ENCODE measurements at regions not wholly inside any gene's neighbourhood (a gene's known extent, or its start where the extent isn't known, plus 50 kb on each side); places are given as distances from the start of the nearest gene placed in this dataset.
"Not testable (repeated sequence)": the region's sequence is repeated elsewhere in the genome, so short reads cannot be mapped to it uniquely, and the experiment has no call there.

DNA sequence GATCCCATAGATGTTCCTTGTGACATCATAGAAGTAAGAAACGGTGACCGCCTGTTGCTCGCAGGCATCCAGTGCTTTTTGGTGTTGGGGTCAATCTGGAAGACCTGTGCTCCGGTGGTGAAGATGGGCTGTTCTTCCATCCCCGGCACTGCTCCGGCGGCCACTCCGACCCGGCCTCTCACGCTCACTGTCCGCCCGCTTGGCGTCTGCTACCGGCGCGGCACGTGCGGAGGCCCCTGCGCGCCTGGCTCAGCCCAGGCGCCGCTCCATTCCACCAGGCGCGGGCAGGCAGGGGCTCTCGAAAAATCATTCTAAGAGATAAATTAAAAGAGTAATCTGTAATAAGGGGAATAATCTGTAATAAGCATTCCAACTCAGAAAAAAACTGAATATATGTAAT lies 934.5 kb downstream of the TMEM121 start:
- no peak overlapping the region for H3K9ac ChIP-seq (replicated peaks; ENCODE audit: extremely low read depth, insufficient read depth, low read length)
- no peaks in the 10 kb centered on the region for H3K79me2 ChIP-seq (ENCODE audit: control insufficient read depth, insufficient read depth, low read length)
- H3K9me3 ChIP-seq (replicated peaks; ENCODE audit: control insufficient read depth, insufficient read depth, low read length), result peaks cover 3% of the 10 kb centered on the region
- H3K36me3 ChIP-seq (ENCODE audit: control insufficient read depth in 2 of 2, extremely low read depth in 1 of 2, insufficient read depth in 2 of 2, low read length in 2 of 2), result no peaks in the 10 kb centered on the region
- H3K27me3 ChIP-seq (ENCODE audit: control insufficient read depth in 2 of 2, insufficient read depth in 2 of 2, low read length in 2 of 2), result no peaks in the 10 kb centered on the region
- H3K9me1 ChIP-seq (replicated peaks; ENCODE audit: control insufficient read depth, extremely low read depth, insufficient read depth, low read length), result no peaks in the 10 kb centered on the region
- H4K20me1 ChIP-seq (replicated peaks; ENCODE audit: control insufficient read depth, extremely low read depth, insufficient read depth, low read length), result no peaks in the 10 kb centered on the region
- H3K4me2 ChIP-seq (ENCODE audit: insufficient read depth, low read length), result no peak overlapping the region
- POLR2A ChIA-PET, result no interaction called here
- no peak overlapping the region for H3K27ac ChIP-seq (ENCODE audit: insufficient read depth, low read depth, low read length)
- TF ChIP-seq, protein P1, sequence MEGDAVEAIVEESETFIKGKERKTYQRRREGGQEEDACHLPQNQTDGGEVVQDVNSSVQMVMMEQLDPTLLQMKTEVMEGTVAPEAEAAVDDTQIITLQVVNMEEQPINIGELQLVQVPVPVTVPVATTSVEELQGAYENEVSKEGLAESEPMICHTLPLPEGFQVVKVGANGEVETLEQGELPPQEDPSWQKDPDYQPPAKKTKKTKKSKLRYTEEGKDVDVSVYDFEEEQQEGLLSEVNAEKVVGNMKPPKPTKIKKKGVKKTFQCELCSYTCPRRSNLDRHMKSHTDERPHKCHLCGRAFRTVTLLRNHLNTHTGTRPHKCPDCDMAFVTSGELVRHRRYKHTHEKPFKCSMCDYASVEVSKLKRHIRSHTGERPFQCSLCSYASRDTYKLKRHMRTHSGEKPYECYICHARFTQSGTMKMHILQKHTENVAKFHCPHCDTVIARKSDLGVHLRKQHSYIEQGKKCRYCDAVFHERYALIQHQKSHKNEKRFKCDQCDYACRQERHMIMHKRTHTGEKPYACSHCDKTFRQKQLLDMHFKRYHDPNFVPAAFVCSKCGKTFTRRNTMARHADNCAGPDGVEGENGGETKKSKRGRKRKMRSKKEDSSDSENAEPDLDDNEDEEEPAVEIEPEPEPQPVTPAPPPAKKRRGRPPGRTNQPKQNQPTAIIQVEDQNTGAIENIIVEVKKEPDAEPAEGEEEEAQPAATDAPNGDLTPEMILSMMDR (IDR thresholded peaks at IDR 0.05; ENCODE audit: extremely low read depth in 1 of 2, insufficient read depth in 1 of 2, low read depth in 1 of 2, low read length in 2 of 2), result no peak
- no peak for TF ChIP-seq MYC (IDR thresholded peaks at IDR 0.05; ENCODE audit: low read depth, low read length)
- TF ChIP-seq EZH2 (IDR thresholded peaks at IDR 0.05; ENCODE audit: borderline replicate concordance, low read depth, low read length, severe bottlenecking), result no peak
- TF ChIP-seq, protein P2, sequence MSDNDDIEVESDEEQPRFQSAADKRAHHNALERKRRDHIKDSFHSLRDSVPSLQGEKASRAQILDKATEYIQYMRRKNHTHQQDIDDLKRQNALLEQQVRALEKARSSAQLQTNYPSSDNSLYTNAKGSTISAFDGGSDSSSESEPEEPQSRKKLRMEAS (IDR thresholded peaks at IDR 0.05; ENCODE audit: insufficient read depth, insufficient read length), result no peak
- no peak for TF ChIP-seq POLR2A (IDR thresholded peaks at IDR 0.05; ENCODE audit: low read depth, low read length)
- H2AFZ ChIP-seq (ENCODE audit: low read depth, low read length), result no peak overlapping the region
- BruUV-seq (replicated peaks), result no TSS peak
- no peak overlapping the region for H3K4me3 ChIP-seq (replicated peaks in 1 of 3; ENCODE audit: insufficient read depth in 1 of 3, low read depth in 1 of 3, low read length in 3 of 3)
- DNase-seq (ENCODE audit: low read depth, low spot score), result no peak
- FAIRE-seq, result no peak
- dilution Hi-C loops (cut with MboI; ENCODE audit: extremely low pct_ligation_motif_present, low sequenced_read_pairs), result no loop called here
- CTCF ChIA-PET, result no interaction called here
- intact Hi-C loops (cut with micrococcal nuclease), result no loop called here
- no peaks in the 10 kb centered on the region for H3K4me1 ChIP-seq (ENCODE audit: control insufficient read depth, extremely low read depth, insufficient read depth, low read length)

DNA sequence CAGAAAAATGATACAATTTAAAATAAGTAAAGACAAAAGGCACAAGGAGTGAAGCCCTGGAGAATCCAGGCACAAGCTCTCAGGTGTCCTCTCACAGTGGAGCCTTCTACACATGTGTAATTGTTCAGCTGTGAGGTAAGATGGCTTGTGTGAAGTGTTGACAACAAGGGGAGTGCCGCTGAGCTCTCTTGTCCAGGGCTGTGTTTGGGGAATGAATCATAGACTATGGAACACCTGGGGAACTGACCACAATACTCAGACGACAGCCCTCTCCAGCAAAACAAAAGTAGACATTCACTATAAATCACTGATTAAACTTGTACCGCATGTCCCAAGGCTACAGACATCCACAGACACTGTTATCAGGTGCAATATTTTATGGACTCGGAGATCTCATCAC lies 940.1 kb downstream of the TMEM121 start:
- H3K27ac ChIP-seq (ENCODE audit: insufficient read depth, low read depth, low read length); H3K4me1 ChIP-seq (ENCODE audit: control insufficient read depth, extremely low read depth, insufficient read depth, low read length); DNase-seq (ENCODE audit: low read depth, low spot score); H2AFZ ChIP-seq (ENCODE audit: low read depth, low read length); BruUV-seq (replicated peaks); H3K79me2 ChIP-seq (ENCODE audit: control insufficient read depth, insufficient read depth, low read length); POLR2A ChIA-PET; dilution Hi-C loops (cut with MboI; ENCODE audit: extremely low pct_ligation_motif_present, low sequenced_read_pairs); H3K9ac ChIP-seq (replicated peaks; ENCODE audit: extremely low read depth, insufficient read depth, low read length); H3K4me2 ChIP-seq (ENCODE audit: insufficient read depth, low read length); H3K9me1 ChIP-seq (replicated peaks; ENCODE audit: control insufficient read depth, extremely low read depth, insufficient read depth, low read length); H3K4me3 ChIP-seq (replicated peaks in 1 of 3; ENCODE audit: insufficient read depth in 1 of 3, low read depth in 1 of 3, low read length in 3 of 3); H4K20me1 ChIP-seq (replicated peaks; ENCODE audit: control insufficient read depth, extremely low read depth, insufficient read depth, low read length); FAIRE-seq; intact Hi-C loops (cut with micrococcal nuclease); H3K9me3 ChIP-seq (replicated peaks; ENCODE audit: control insufficient read depth, insufficient read depth, low read length); CTCF ChIA-PET; H3K27me3 ChIP-seq (ENCODE audit: control insufficient read depth in 2 of 2, insufficient read depth in 2 of 2, low read length in 2 of 2); H3K36me3 ChIP-seq (ENCODE audit: control insufficient read depth in 2 of 2, extremely low read depth in 1 of 2, insufficient read depth in 2 of 2, low read length in 2 of 2): not testable (repeated sequence)

DNA sequence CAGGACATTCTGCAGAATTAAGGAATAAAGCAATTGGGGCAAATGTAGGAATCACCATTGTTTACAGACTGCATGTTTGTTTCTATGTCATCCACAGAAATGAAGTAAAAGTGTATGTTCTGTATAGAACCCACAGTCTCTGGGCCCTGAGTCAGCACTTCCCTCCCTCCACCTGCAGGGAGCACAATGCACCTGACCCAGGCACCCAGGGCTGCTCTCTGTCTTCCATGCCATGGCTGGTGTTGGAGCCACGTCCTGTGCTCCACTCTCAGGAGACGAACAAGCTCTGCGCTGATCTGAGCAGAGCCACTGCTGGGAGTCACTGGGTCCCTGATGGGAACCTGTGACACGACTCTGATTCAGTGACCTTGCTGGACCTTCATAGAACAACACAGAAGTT lies 942.5 kb downstream of the TMEM121 start:
- CTCF ChIA-PET; DNase-seq (ENCODE audit: low read depth, low spot score); H3K27ac ChIP-seq (ENCODE audit: insufficient read depth, low read depth, low read length); H3K79me2 ChIP-seq (ENCODE audit: control insufficient read depth, insufficient read depth, low read length); BruUV-seq (replicated peaks); FAIRE-seq; H3K27me3 ChIP-seq (ENCODE audit: control insufficient read depth in 2 of 2, insufficient read depth in 2 of 2, low read length in 2 of 2); H3K9me3 ChIP-seq (replicated peaks; ENCODE audit: control insufficient read depth, insufficient read depth, low read length); H3K4me2 ChIP-seq (ENCODE audit: insufficient read depth, low read length); H3K36me3 ChIP-seq (ENCODE audit: control insufficient read depth in 2 of 2, extremely low read depth in 1 of 2, insufficient read depth in 2 of 2, low read length in 2 of 2); intact Hi-C loops (cut with micrococcal nuclease); H3K4me1 ChIP-seq (ENCODE audit: control insufficient read depth, extremely low read depth, insufficient read depth, low read length); POLR2A ChIA-PET; H3K9ac ChIP-seq (replicated peaks; ENCODE audit: extremely low read depth, insufficient read depth, low read length); H2AFZ ChIP-seq (ENCODE audit: low read depth, low read length); dilution Hi-C loops (cut with MboI; ENCODE audit: extremely low pct_ligation_motif_present, low sequenced_read_pairs); H4K20me1 ChIP-seq (replicated peaks; ENCODE audit: control insufficient read depth, extremely low read depth, insufficient read depth, low read length); H3K4me3 ChIP-seq (replicated peaks in 1 of 3; ENCODE audit: insufficient read depth in 1 of 3, low read depth in 1 of 3, low read length in 3 of 3); H3K9me1 ChIP-seq (replicated peaks; ENCODE audit: control insufficient read depth, extremely low read depth, insufficient read depth, low read length): not testable (repeated sequence)

Data from endothelial cell of umbilical vein (primary cell).